WI38 (cell line): ENCODE measurements at regions not wholly inside any gene's neighbourhood (a gene's known extent, or its start where the extent isn't known, plus 50 kb on each side); places are given as distances from the start of the nearest gene placed in this dataset.

ENCODE experiments used
- H3K4me3 ChIP-seq: 2 replicates; pipeline ENCODE4 v1.5.1; 2011; ENCODE audit warnings: low read depth, mild to moderate bottlenecking, control low read depth, low read length
- CTCF ChIP-seq: IDR thresholded peaks from 2 replicates; pipeline ENCODE4 v1.5.1; 2012; ENCODE audit warnings: low read depth, mild to moderate bottlenecking, control low read depth, low read length

GRCh38 chr16:13503960-13504635, 415.9 kb upstream of the ERCC4 start:
- no peak overlapping the region for H3K4me3 ChIP-seq
- no peak for TF ChIP-seq CTCF

- TF ChIP-seq CTCF, result no peak
- no peak overlapping the region for H3K4me3 ChIP-seq
These were observed 412.4 kb upstream of the ERCC4 start for GRCh38 chr16:13507530-13507929.

- TF ChIP-seq CTCF, result no peak
- H3K4me3 ChIP-seq, result no peak overlapping the region
These were observed 409.4 kb upstream of the ERCC4 start for GRCh38 chr16:13510425-13511151.

GRCh38 chr16:13517841-13518240, 402.1 kb upstream of the ERCC4 start:
- no peak overlapping the region for H3K4me3 ChIP-seq
- TF ChIP-seq CTCF, result no peak

- no peak overlapping the region for H3K4me3 ChIP-seq
- no peak for TF ChIP-seq CTCF
These were observed 400.1 kb upstream of the ERCC4 start for GRCh38 chr16:13519871-13520270.

- TF ChIP-seq CTCF, result no peak
These were observed 398.6 kb upstream of the ERCC4 start for GRCh38 chr16:13521356-13521755.

GRCh38 chr16:13527332-13527731, 392.6 kb upstream of the ERCC4 start:
- H3K4me3 ChIP-seq, result no peak overlapping the region
- no peak for TF ChIP-seq CTCF

More at GRCh38 chr16:13521356-13521755, 398.6 kb upstream of the ERCC4 start:
- H3K4me3 ChIP-seq, result no peak overlapping the region
